ENCODE measurements at regions not wholly inside any gene's neighbourhood (a gene's known extent, or its start where the extent isn't known, plus 50 kb on each side); places are given as distances from the start of the nearest gene placed in this dataset.

DNA sequence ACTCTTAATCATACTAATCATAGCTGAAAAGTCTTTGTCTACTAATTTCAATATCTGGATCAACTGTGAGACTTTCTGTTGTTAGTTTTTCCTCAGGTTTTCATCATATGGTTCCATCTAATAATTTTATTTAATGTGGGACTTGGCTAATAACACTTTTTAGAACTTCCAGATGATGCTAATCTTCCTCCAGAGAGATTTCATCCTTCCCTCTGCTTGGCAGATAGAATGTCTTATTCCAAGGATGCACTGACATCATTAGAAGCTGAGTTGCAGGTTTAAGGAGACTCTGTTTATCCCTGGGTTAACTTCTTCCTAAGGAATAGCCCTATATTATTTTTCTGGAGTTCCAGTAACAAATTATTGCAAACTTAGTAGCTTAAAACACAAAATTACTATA lies 325.6 kb downstream of the COG6 start:
- TF ChIP-seq RELA (CRISPR knock-in tag; IDR thresholded peaks at IDR 0.05; ENCODE audit: borderline replicate concordance) (no peak), ATF1 (CRISPR knock-in tag; IDR thresholded peaks at IDR 0.05) (no peak), FOXK1 (CRISPR knock-in tag; IDR thresholded peaks at IDR 0.05) (no peak), JUN (CRISPR knock-in tag; IDR thresholded peaks at IDR 0.05) (no peak)
- TF ChIP-seq, protein P1, sequence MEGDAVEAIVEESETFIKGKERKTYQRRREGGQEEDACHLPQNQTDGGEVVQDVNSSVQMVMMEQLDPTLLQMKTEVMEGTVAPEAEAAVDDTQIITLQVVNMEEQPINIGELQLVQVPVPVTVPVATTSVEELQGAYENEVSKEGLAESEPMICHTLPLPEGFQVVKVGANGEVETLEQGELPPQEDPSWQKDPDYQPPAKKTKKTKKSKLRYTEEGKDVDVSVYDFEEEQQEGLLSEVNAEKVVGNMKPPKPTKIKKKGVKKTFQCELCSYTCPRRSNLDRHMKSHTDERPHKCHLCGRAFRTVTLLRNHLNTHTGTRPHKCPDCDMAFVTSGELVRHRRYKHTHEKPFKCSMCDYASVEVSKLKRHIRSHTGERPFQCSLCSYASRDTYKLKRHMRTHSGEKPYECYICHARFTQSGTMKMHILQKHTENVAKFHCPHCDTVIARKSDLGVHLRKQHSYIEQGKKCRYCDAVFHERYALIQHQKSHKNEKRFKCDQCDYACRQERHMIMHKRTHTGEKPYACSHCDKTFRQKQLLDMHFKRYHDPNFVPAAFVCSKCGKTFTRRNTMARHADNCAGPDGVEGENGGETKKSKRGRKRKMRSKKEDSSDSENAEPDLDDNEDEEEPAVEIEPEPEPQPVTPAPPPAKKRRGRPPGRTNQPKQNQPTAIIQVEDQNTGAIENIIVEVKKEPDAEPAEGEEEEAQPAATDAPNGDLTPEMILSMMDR (IDR thresholded peaks at IDR 0.05) = no peak
- TF ChIP-seq, protein P2, sequence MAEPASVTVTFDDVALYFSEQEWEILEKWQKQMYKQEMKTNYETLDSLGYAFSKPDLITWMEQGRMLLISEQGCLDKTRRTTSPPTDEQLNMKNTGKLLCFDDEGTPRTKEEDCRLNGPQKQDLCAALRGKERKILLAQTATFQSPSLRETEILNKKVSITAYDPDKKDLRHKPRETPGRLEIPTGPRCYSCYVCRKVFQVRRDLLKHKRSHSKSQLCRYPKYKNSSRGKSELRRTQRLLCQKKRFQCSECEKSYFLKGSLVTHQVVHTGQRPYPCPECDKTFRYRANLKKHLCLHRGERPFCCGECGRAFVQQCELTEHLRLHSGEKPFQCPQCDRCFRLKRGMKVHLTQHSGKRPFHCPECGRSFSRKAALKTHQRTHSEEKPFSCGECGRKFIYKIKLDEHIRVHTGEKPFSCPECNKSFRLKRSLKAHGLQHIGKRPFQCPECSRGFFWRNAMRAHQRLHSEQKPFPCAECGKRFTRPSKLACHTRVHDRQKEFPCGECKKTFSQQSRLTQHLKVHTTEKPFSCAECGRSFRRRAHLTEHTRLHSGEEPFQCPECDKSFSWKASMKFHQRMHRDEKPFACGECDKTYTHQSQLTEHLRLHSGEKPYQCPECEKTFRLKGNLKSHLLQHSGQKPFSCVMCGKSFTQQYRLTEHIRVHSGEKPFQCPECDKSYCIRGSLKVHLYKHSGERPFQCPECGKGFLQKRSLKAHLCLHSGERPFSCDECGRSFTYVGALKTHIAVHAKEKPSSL (CRISPR knock-in tag; conservative IDR thresholded peaks at IDR 0.05) = no peak
